K562 (cell line): ENCODE measurements at regions not wholly inside any gene's neighbourhood (a gene's known extent, or its start where the extent isn't known, plus 50 kb on each side); places are given as distances from the start of the nearest gene placed in this dataset.

Experiments used
- BCOR ChIP-seq: fragments of 450-650 bp; IDR thresholded peaks from 2 replicates; pipeline ENCODE4 v1.6.1; 2016
- BDP1 ChIP-seq: IDR thresholded peaks from 3 replicates; pipeline ENCODE4 v1.6.1; 2011; ENCODE audit not compliant: insufficient read length, insufficient read depth
- CEBPG ChIP-seq, 3 experiments: fragments of 200-800 bp in 1 of 3; sonication (Bioruptor generic) in 1 of 3; sonication (generic) in 1 of 3; formaldehyde crosslinking in 1 of 3; IDR thresholded peaks in 2 of 3; conservative IDR thresholded peaks in 1 of 3; 2 replicates each; pipeline versions ENCODE4 v1.6.1 to v1.8.0; 2016 to 2022; ENCODE audit warnings: missing compliant biosample characterization in 2 of 3, missing genetic modification characterization in 2 of 3, mild to moderate bottlenecking in 1 of 3, missing genetic modification reagents in 1 of 3
- KLF1 ChIP-seq: fragments of 450-650 bp; IDR thresholded peaks from 2 replicates; pipeline ENCODE4 v1.6.1; 2016; ENCODE audit warnings: missing genetic modification characterization, missing compliant biosample characterization
- STAG1 ChIP-seq: sonication (generic); formaldehyde crosslinking; IDR thresholded peaks from 2 replicates; pipeline ENCODE4 v1.5.0; 2020; ENCODE audit warnings: missing genetic modification reagents, borderline replicate concordance
- TF ChIP-seq, protein P1 (sequence below): fragments of 150-350 bp; conservative IDR thresholded peaks from 2 replicates; pipeline ENCODE4 v1.6.1; 2014; ENCODE audit warnings: low read length
- TF ChIP-seq, protein P2 (sequence below): sonication (generic); formaldehyde crosslinking; IDR thresholded peaks from 2 replicates; pipeline ENCODE4 v1.8.0; 2022; ENCODE audit warnings: missing genetic modification reagents, mild to moderate bottlenecking, moderate library complexity, borderline replicate concordance
- TF ChIP-seq, protein P3 (sequence below): fragments of 250-450 bp; sonication (Bioruptor Pico); IDR thresholded peaks from 2 replicates; pipeline ENCODE4 v1.5.0; 2022; ENCODE audit warnings: mild to moderate bottlenecking
- TF ChIP-seq, protein P4 (sequence below): fragments of 450-650 bp; formaldehyde crosslinking; IDR thresholded peaks from 2 replicates; pipeline ENCODE4 v1.4.0; 2020; ENCODE audit warnings: mild to moderate bottlenecking, moderate library complexity
- TF ChIP-seq, protein P5 (sequence below), 2 experiments: fragments of 450-650 bp in 1 of 2; sonication (generic) in 1 of 2; formaldehyde crosslinking in 1 of 2; IDR thresholded peaks in 1 of 2; conservative IDR thresholded peaks in 1 of 2; 2 replicates each; pipeline versions ENCODE4 v1.6.1 to v1.8.1; 2016 to 2023; ENCODE audit warnings: mild to moderate bottlenecking in 2 of 2, moderate library complexity in 2 of 2, inconsistent platforms in 1 of 2, missing genetic modification reagents in 1 of 2

DNA sequence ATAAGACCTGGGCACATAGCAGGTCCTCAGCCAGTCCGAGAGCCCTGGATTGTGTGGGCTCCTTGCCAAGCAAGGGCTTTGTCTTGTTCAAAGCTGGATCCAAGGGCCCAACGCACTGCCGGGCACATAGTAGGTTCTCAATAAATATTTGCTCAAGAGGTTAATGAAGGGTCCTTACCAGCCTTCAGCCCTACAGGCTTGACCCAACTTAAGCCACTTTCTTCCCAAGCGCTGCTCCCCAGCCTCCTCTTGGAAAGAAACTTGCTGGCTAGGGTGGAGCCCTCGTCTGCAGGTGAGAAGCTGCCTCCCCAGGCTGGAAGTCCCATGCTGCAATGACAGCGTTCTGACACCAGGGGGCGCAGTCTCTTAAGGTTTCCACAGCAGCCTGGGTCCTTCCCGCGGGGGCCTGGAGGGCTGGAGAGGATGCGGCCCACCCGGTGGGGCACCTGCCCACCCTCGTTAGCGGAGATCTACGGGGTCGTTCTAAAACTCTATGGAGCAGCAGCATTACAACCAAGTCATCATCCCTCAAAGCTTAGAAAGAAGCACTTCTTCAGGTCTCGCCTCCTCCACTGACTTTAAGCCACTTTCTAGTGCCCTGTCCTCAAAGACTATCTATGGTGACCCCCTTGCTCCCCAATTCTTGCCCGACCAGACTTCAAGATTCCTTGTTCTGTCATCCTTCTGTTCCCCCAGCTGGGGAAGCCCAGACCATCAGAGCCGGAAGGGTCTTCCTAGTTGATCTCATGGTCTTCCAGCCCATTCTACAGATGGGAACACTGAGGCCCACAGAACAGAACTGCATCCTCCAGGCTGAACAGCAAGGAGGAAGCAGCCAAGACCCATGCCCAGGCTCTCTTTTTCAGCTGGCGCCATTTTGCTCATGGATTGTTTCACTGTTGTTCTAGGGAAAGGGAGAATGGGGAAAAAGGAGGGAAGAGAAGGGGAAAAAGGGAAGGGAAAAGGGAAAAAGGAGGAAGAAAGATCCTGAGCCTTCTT is 115.4 kb downstream of the LHX2 start (continued):
- TF ChIP-seq, protein P1, sequence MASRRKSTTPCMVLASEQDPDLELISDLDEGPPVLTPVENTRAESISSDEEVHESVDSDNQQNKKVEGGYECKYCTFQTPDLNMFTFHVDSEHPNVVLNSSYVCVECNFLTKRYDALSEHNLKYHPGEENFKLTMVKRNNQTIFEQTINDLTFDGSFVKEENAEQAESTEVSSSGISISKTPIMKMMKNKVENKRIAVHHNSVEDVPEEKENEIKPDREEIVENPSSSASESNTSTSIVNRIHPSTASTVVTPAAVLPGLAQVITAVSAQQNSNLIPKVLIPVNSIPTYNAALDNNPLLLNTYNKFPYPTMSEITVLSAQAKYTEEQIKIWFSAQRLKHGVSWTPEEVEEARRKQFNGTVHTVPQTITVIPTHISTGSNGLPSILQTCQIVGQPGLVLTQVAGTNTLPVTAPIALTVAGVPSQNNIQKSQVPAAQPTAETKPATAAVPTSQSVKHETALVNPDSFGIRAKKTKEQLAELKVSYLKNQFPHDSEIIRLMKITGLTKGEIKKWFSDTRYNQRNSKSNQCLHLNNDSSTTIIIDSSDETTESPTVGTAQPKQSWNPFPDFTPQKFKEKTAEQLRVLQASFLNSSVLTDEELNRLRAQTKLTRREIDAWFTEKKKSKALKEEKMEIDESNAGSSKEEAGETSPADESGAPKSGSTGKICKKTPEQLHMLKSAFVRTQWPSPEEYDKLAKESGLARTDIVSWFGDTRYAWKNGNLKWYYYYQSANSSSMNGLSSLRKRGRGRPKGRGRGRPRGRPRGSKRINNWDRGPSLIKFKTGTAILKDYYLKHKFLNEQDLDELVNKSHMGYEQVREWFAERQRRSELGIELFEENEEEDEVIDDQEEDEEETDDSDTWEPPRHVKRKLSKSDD, result 0 out of 2 replicates have a peak, but pooled peaks have one; percentile 39
- TF ChIP-seq STAG1 (CRISPR knock-in tag) (peak; percentile 93), BDP1 (no peak), BCOR (peak; percentile 92), KLF1 (tag) (no peak), CEBPG (CRISPR knock-in tag; IDR thresholded peaks at IDR 0.05) (no peak), CEBPG (tag; conservative IDR thresholded peaks at IDR 0.05 in 1 of 2, IDR thresholded peaks at IDR 0.05 in 1 of 2) (no peak)
- TF ChIP-seq, protein P2, sequence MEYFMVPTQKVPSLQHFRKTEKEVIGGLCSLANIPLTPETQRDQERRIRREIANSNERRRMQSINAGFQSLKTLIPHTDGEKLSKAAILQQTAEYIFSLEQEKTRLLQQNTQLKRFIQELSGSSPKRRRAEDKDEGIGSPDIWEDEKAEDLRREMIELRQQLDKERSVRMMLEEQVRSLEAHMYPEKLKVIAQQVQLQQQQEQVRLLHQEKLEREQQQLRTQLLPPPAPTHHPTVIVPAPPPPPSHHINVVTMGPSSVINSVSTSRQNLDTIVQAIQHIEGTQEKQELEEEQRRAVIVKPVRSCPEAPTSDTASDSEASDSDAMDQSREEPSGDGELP (CRISPR knock-in tag), result peak; percentile 38; the same call in 1 of the 2 replicates
- TF ChIP-seq, protein P3, sequence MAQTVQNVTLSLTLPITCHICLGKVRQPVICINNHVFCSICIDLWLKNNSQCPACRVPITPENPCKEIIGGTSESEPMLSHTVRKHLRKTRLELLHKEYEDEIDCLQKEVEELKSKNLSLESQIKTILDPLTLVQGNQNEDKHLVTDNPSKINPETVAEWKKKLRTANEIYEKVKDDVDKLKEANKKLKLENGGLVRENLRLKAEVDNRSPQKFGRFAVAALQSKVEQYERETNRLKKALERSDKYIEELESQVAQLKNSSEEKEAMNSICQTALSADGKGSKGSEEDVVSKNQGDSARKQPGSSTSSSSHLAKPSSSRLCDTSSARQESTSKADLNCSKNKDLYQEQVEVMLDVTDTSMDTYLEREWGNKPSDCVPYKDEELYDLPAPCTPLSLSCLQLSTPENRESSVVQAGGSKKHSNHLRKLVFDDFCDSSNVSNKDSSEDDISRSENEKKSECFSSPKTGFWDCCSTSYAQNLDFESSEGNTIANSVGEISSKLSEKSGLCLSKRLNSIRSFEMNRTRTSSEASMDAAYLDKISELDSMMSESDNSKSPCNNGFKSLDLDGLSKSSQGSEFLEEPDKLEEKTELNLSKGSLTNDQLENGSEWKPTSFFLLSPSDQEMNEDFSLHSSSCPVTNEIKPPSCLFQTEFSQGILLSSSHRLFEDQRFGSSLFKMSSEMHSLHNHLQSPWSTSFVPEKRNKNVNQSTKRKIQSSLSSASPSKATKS (CRISPR knock-in tag), result no peak
- TF ChIP-seq, protein P4, sequence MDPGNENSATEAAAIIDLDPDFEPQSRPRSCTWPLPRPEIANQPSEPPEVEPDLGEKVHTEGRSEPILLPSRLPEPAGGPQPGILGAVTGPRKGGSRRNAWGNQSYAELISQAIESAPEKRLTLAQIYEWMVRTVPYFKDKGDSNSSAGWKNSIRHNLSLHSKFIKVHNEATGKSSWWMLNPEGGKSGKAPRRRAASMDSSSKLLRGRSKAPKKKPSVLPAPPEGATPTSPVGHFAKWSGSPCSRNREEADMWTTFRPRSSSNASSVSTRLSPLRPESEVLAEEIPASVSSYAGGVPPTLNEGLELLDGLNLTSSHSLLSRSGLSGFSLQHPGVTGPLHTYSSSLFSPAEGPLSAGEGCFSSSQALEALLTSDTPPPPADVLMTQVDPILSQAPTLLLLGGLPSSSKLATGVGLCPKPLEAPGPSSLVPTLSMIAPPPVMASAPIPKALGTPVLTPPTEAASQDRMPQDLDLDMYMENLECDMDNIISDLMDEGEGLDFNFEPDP (CRISPR knock-in tag), result no peak
- TF ChIP-seq, protein P5, sequence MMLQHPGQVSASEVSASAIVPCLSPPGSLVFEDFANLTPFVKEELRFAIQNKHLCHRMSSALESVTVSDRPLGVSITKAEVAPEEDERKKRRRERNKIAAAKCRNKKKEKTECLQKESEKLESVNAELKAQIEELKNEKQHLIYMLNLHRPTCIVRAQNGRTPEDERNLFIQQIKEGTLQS (IDR thresholded peaks at IDR 0.05), result no peak
- TF ChIP-seq, protein P5 (CRISPR knock-in tag; conservative IDR thresholded peaks at IDR 0.05), result no peak
